AG04450 (cell line): ENCODE measurements at regions not wholly inside any gene's neighbourhood (a gene's known extent, or its start where the extent isn't known, plus 50 kb on each side); places are given as distances from the start of the nearest gene placed in this dataset.

Experiments used
- CTCF ChIA-PET: fragments of 300-600, 350-600 bp; formaldehyde crosslinking; extraction: SDS; loops from one replicate; lab custom pipeline; 2022; ENCODE audit warnings: antibody characterized with exemption, inconsistent platforms; lab: Charles Lee
- POLR2A ChIA-PET: fragments of 350-600 bp; formaldehyde crosslinking; extraction: SDS; loops from one replicate; lab custom pipeline; 2021; ENCODE audit warnings: antibody characterized with exemption, inconsistent platforms; lab: Yijun Ruan, JAX
- DNase-seq: peaks from one replicate; pipeline ENCODE4 v3.0.0-alpha.2; 2011; ENCODE audit warnings: low read depth, low spot score
- H3K27ac ChIP-seq: one replicate; pipeline ENCODE4 v1.5.1; 2012; ENCODE audit warnings: low read depth, low read length, control low read depth
- H3K27me3 ChIP-seq: one replicate; pipeline ENCODE4 v1.6.0; 2012; ENCODE audit warnings: low read length; ENCODE audit not compliant: control insufficient read depth, insufficient read depth
- H3K4me3 ChIP-seq: 2 replicates; pipeline ENCODE4 v1.5.1; 2011; ENCODE audit warnings: mild to moderate bottlenecking, low read depth, low read length, control low read depth
- H3K9me3 ChIP-seq: 2 replicates; pipeline ENCODE4 v1.5.1; 2012; ENCODE audit warnings: low read length; ENCODE audit not compliant: control insufficient read depth, insufficient read depth
- CTCF ChIP-seq: IDR thresholded peaks from 2 replicates; pipeline ENCODE4 v1.5.1; 2011; ENCODE audit warnings: low read depth, low read length, control low read depth, inconsistent platforms

- Histone ChIP-seq H3K27ac (no peak overlapping the region), H3K4me3 (no peak overlapping the region), H3K9me3 (peaks cover 3% of the 10 kb centered on the region; the same call in 1 of the 2 replicates), H3K27me3 (no peaks in the 10 kb centered on the region)
- ChIA-PET POLR2A (no interaction called here), CTCF (no interaction called here)
- TF ChIP-seq CTCF = no peak
- no peak for DNase-seq
These were observed 1024.9 kb upstream of the ADGRL3 start for GRCh38 chr4:60175241-60175640.

GRCh38 chr4:60187428-60187827 is 1012.7 kb upstream of the ADGRL3 start:
- POLR2A ChIA-PET = no interaction called here
- H3K9me3 ChIP-seq = no peaks in the 10 kb centered on the region

GRCh38 chr4:60189286-60189685 is 1010.8 kb upstream of the ADGRL3 start:
- no peak for DNase-seq
- no peak for TF ChIP-seq CTCF
- no peak overlapping the region for H3K27ac ChIP-seq
- no peak overlapping the region for H3K4me3 ChIP-seq
- ChIA-PET POLR2A (no interaction called here), CTCF (no interaction called here)
- H3K9me3 ChIP-seq = no peaks in the 10 kb centered on the region
- no peaks in the 10 kb centered on the region for H3K27me3 ChIP-seq

More at GRCh38 chr4:60187428-60187827, 1012.7 kb upstream of the ADGRL3 start:
- H3K27me3 ChIP-seq = no peaks in the 10 kb centered on the region
- no peak overlapping the region for H3K4me3 ChIP-seq
- TF ChIP-seq CTCF = no peak
- DNase-seq = no peak
- no peak overlapping the region for H3K27ac ChIP-seq
- CTCF ChIA-PET = no interaction called here

GRCh38 chr4:60194214-60194613 is 1005.9 kb upstream of the ADGRL3 start:
- ChIA-PET CTCF (interaction anchor here (0.6 kb wide), 1 partner anchor 597 kb away, joined by 4 read pairs; no protein-coding TSS in a partner anchor), POLR2A (no interaction called here)
- Histone ChIP-seq H3K27me3 (no peaks in the 10 kb centered on the region), H3K27ac (no peak overlapping the region), H3K9me3 (no peaks in the 10 kb centered on the region), H3K4me3 (no peak overlapping the region)
- TF ChIP-seq CTCF = no peak
- no peak for DNase-seq

GRCh38 chr4:60195256-60195655 is 1004.9 kb upstream of the ADGRL3 start:
- Histone ChIP-seq H3K27me3 (no peaks in the 10 kb centered on the region), H3K4me3 (no peak overlapping the region), H3K27ac (no peak overlapping the region), H3K9me3 (no peaks in the 10 kb centered on the region)
- ChIA-PET POLR2A (no interaction called here), CTCF (no interaction called here)
- TF ChIP-seq CTCF = no peak
- no peak for DNase-seq
